ENCODE measurements at regions not wholly inside any gene's neighbourhood (a gene's known extent, or its start where the extent isn't known, plus 50 kb on each side); places are given as distances from the start of the nearest gene placed in this dataset.

DNA sequence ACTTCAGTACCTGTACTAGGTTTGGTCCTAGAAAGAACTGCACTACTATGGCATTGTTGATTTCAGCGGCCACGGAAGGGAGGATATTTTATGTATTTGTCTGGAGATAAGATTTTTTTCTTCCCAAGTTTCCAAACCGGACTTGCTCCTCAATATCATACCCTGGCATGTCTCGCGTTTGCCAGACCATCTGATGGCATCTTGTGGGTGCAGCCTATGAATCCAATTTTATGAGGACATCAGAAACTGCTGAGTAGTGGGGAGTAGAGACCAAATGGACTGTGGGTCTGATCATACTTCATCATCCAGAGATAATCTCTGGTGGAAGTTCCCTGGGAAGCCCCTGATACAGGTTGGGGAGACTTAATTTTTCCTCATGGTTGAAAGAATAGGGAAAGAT, 716.1 kb upstream of the WWC1 start:
- peaks cover 2% of the 10 kb centered on the region for H3K4me1 Mint-ChIP-seq

DNA sequence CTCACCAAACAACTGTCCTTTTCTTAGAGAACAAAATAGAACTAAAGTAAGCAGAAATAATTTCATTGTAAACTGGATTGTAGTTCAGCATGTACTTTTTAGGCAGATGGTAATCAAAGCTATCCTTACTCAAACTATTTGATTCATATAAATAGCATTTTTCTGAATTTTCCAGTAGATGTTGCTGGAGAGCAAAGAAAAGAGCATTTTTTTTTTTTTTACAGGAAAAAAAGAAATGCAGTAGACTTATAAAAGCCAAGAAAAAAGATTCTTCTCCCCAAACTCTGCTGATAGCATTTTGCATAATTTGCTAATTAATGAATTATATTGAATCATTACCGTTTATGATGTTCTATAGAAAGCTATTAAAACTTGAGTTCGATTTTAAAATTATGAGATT, 715.3 kb upstream of the WWC1 start:
- Histone ChIP-seq H3K79me2 (ENCODE audit: control insufficient read depth, insufficient read depth, low read length) (no peaks in the 10 kb centered on the region), H4K20me1 (ENCODE audit: control insufficient read depth, insufficient read depth, low read length, poor library complexity, severe bottlenecking) (no peaks in the 10 kb centered on the region), H3K9ac (ENCODE audit: low read length) (no peak overlapping the region), H3K4me3 (ENCODE audit: control extremely low read depth in 1 of 5, extremely low read depth in 1 of 5, insufficient read depth in 1 of 5, low read depth in 2 of 5, low read length in 4 of 5) (no peak overlapping the region), H3K36me3 (replicated peaks in 1 of 2; ENCODE audit: control extremely low read depth in 1 of 2, control insufficient read depth in 1 of 2, extremely low read depth in 1 of 2, insufficient read depth in 2 of 2, low read length in 1 of 2) (no peaks in the 10 kb centered on the region), H3K9me3 (ENCODE audit: control extremely low read depth in 1 of 3, control insufficient read depth in 2 of 3, insufficient read depth in 1 of 3, low read length in 2 of 3) (no peaks in the 10 kb centered on the region), H3K4me2 (replicated peaks; ENCODE audit: low read depth, low read length, poor library complexity, severe bottlenecking) (no peak overlapping the region), H3K27ac (ENCODE audit: low read length in 2 of 2) (no peak overlapping the region), H3K4me1 (ENCODE audit: control insufficient read depth in 2 of 2, insufficient read depth in 2 of 2, low read length in 2 of 2) (no peaks in the 10 kb centered on the region), H2AFZ (ENCODE audit: insufficient read depth, low read depth, low read length, poor library complexity, severe bottlenecking) (no peak overlapping the region), H3K27me3 (replicated peaks in 1 of 4; ENCODE audit: control extremely low read depth in 1 of 4, control insufficient read depth in 3 of 4, insufficient read depth in 4 of 4, low read length in 3 of 4) (no peaks in the 10 kb centered on the region)
- ATAC-seq (ENCODE audit: low read depth) (no peak), DNase-seq (no peak)
- no CpG with 5 or more reads among the region's 2 CpGs for WGBS (ENCODE audit: insufficient coverage)
- Mint-ChIP-seq H3K9me3 (ENCODE audit: insufficient read depth) (no peaks in the 10 kb centered on the region), H3K4me3 (no peak overlapping the region), H3K27me3 (no peaks in the 10 kb centered on the region), H3K4me1 (peaks cover 2% of the 10 kb centered on the region), H3K27ac (no peak overlapping the region)
- intact Hi-C loops (cut with micrococcal nuclease), result no loop called here
- ChIA-PET CTCF (no interaction called here), POLR2A (no interaction called here)
- TF ChIP-seq, protein P1, sequence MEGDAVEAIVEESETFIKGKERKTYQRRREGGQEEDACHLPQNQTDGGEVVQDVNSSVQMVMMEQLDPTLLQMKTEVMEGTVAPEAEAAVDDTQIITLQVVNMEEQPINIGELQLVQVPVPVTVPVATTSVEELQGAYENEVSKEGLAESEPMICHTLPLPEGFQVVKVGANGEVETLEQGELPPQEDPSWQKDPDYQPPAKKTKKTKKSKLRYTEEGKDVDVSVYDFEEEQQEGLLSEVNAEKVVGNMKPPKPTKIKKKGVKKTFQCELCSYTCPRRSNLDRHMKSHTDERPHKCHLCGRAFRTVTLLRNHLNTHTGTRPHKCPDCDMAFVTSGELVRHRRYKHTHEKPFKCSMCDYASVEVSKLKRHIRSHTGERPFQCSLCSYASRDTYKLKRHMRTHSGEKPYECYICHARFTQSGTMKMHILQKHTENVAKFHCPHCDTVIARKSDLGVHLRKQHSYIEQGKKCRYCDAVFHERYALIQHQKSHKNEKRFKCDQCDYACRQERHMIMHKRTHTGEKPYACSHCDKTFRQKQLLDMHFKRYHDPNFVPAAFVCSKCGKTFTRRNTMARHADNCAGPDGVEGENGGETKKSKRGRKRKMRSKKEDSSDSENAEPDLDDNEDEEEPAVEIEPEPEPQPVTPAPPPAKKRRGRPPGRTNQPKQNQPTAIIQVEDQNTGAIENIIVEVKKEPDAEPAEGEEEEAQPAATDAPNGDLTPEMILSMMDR (IDR thresholded peaks at IDR 0.05), result no peak
- TF ChIP-seq EZH2 (IDR thresholded peaks at IDR 0.05; ENCODE audit: borderline replicate concordance, insufficient read depth, low read depth, low read length, poor library complexity, severe bottlenecking), result no peak

More for the DNA sequence above, 716.1 kb upstream of the WWC1 start:
- no CpG with 5 or more reads among the region's 5 CpGs for WGBS (ENCODE audit: insufficient coverage)
- Histone ChIP-seq H3K4me1 (ENCODE audit: control insufficient read depth in 2 of 2, insufficient read depth in 2 of 2, low read length in 2 of 2) (no peaks in the 10 kb centered on the region), H3K9ac (ENCODE audit: low read length) (no peak overlapping the region), H3K27ac (ENCODE audit: low read length in 2 of 2) (no peak overlapping the region), H3K4me3 (ENCODE audit: control extremely low read depth in 1 of 5, extremely low read depth in 1 of 5, insufficient read depth in 1 of 5, low read depth in 2 of 5, low read length in 4 of 5) (no peak overlapping the region), H3K27me3 (replicated peaks in 1 of 4; ENCODE audit: control extremely low read depth in 1 of 4, control insufficient read depth in 3 of 4, insufficient read depth in 4 of 4, low read length in 3 of 4) (no peaks in the 10 kb centered on the region), H2AFZ (ENCODE audit: insufficient read depth, low read depth, low read length, poor library complexity, severe bottlenecking) (no peak overlapping the region), H3K9me3 (ENCODE audit: control extremely low read depth in 1 of 3, control insufficient read depth in 2 of 3, insufficient read depth in 1 of 3, low read length in 2 of 3) (no peaks in the 10 kb centered on the region), H4K20me1 (ENCODE audit: control insufficient read depth, insufficient read depth, low read length, poor library complexity, severe bottlenecking) (no peaks in the 10 kb centered on the region), H3K4me2 (replicated peaks; ENCODE audit: low read depth, low read length, poor library complexity, severe bottlenecking) (no peak overlapping the region), H3K36me3 (replicated peaks in 1 of 2; ENCODE audit: control extremely low read depth in 1 of 2, control insufficient read depth in 1 of 2, extremely low read depth in 1 of 2, insufficient read depth in 2 of 2, low read length in 1 of 2) (no peaks in the 10 kb centered on the region), H3K79me2 (ENCODE audit: control insufficient read depth, insufficient read depth, low read length) (no peaks in the 10 kb centered on the region)
- Mint-ChIP-seq H3K27me3 (no peaks in the 10 kb centered on the region), H3K9me3 (ENCODE audit: insufficient read depth) (no peaks in the 10 kb centered on the region), H3K4me3 (no peak overlapping the region), H3K27ac (no peak overlapping the region)
- ATAC-seq (ENCODE audit: low read depth) (no peak), DNase-seq (no peak)
- intact Hi-C loops (cut with micrococcal nuclease), result no loop called here
- TF ChIP-seq EZH2 (IDR thresholded peaks at IDR 0.05; ENCODE audit: borderline replicate concordance, insufficient read depth, low read depth, low read length, poor library complexity, severe bottlenecking), result no peak
- TF ChIP-seq, protein P1 (IDR thresholded peaks at IDR 0.05), result no peak
- ChIA-PET POLR2A (no interaction called here), CTCF (no interaction called here)
